ENCODE measurements at regions not wholly inside any gene's neighbourhood (a gene's known extent, or its start where the extent isn't known, plus 50 kb on each side); places are given as distances from the start of the nearest gene placed in this dataset.
"Not testable (repeated sequence)": the region's sequence is repeated elsewhere in the genome, so short reads cannot be mapped to it uniquely, and the experiment has no call there.

- DNase-seq (ENCODE audit: low spot score) = no peak
Observed at GRCh38 chr1:229924639-229925038, 142.4 kb upstream of the GALNT2 start.

- no peak for DNase-seq (ENCODE audit: low spot score)
Observed at GRCh38 chr1:229928767-229929166, 138.3 kb upstream of the GALNT2 start.

- not testable (repeated sequence) for DNase-seq (ENCODE audit: low spot score)
Observed at GRCh38 chr1:229931751-229932150, 135.3 kb upstream of the GALNT2 start.

- DNase-seq (ENCODE audit: low spot score) = not testable (repeated sequence)
Observed at GRCh38 chr1:229935157-229935556, 131.9 kb upstream of the GALNT2 start.

GRCh38 chr1:229938551-229938950, 128.5 kb upstream of the GALNT2 start:
- DNase-seq (ENCODE audit: low spot score) = no peak

GRCh38 chr1:229940684-229941083, 126.4 kb upstream of the GALNT2 start:
- no peak for DNase-seq (ENCODE audit: low spot score)

- no peak for DNase-seq (ENCODE audit: low spot score)
Observed at GRCh38 chr1:229941160-229941559, 125.9 kb upstream of the GALNT2 start.

GRCh38 chr1:229941831-229942230, 125.2 kb upstream of the GALNT2 start:
- DNase-seq (ENCODE audit: low spot score) = no peak

- no peak for DNase-seq (ENCODE audit: low spot score)
Observed at GRCh38 chr1:229942501-229942900, 124.5 kb upstream of the GALNT2 start.

- no peak for DNase-seq (ENCODE audit: low spot score)
Observed at GRCh38 chr1:229943148-229943714, 123.8 kb upstream of the GALNT2 start.

- DNase-seq (ENCODE audit: low spot score) = no peak
Observed at GRCh38 chr1:229943988-229944743, 122.9 kb upstream of the GALNT2 start.

- DNase-seq (ENCODE audit: low spot score) = no peak
Observed at GRCh38 chr1:229945795-229946194, 121.2 kb upstream of the GALNT2 start.

GRCh38 chr1:229947968-229948367, 119.1 kb upstream of the GALNT2 start:
- DNase-seq (ENCODE audit: low spot score) = no peak

- no peak for DNase-seq (ENCODE audit: low spot score)
Observed at GRCh38 chr1:229948438-229948837, 118.6 kb upstream of the GALNT2 start.

GRCh38 chr1:229949500-229949899, 117.5 kb upstream of the GALNT2 start:
- DNase-seq (ENCODE audit: low spot score) = no peak

GRCh38 chr1:229950020-229950419, 117.0 kb upstream of the GALNT2 start:
- no peak for DNase-seq (ENCODE audit: low spot score)

- DNase-seq (ENCODE audit: low spot score) = no peak
Observed at GRCh38 chr1:229950908-229951307, 116.1 kb upstream of the GALNT2 start.

GRCh38 chr1:229951856-229952534, 115.0 kb upstream of the GALNT2 start:
- DNase-seq (ENCODE audit: low spot score) = no peak

GRCh38 chr1:229952670-229953520, 114.1 kb upstream of the GALNT2 start:
- DNase-seq (ENCODE audit: low spot score) = no peak

GRCh38 chr1:229953736-229954326, 113.2 kb upstream of the GALNT2 start:
- no peak for DNase-seq (ENCODE audit: low spot score)

GRCh38 chr1:229964281-229964680, 102.8 kb upstream of the GALNT2 start:
- no peak for DNase-seq (ENCODE audit: low spot score)

- no peak for DNase-seq (ENCODE audit: low spot score)
Observed at GRCh38 chr1:229970714-229971113, 96.3 kb upstream of the GALNT2 start.
